GM12878 (cell line): ENCODE measurements at regions not wholly inside any gene's neighbourhood (a gene's known extent, or its start where the extent isn't known, plus 50 kb on each side); places are given as distances from the start of the nearest gene placed in this dataset.

Experiments used
- ATAC-seq: fragments of 200-7000 bp; cut with Tn5 transposase; 3 replicates; pipeline ENCODE4 v1.9.1; 2020; ENCODE audit warnings: mild to moderate bottlenecking, moderate library complexity
- BruUV-seq: library from RNA; stranded (reverse); fragments of 400-500 nt; replicated peaks from 2 replicates; lab custom pipeline; 2021; lab: Mats Ljungman, UMichigan
- CTCF ChIA-PET: fragments of 300-600 bp; sonication (Branson Sonifier 250); formaldehyde crosslinking; extraction: SDS; loops from one replicate; lab custom pipeline; 2021; ENCODE audit warnings: inconsistent platforms; lab: Yijun Ruan, JAX
- POLR2A ChIA-PET: fragments of 350-600 bp; formaldehyde crosslinking; extraction: SDS; loops from one replicate; lab custom pipeline; 2021; ENCODE audit warnings: inconsistent platforms; lab: Charles Lee
- RAD21 ChIA-PET: fragments of 300-600 bp; sonication (Branson Sonifier 250); formaldehyde crosslinking; loops from one replicate; lab custom pipeline; 2023; ENCODE audit warnings: antibody characterized with exemption; ENCODE audit not compliant: unreplicated experiment; lab: Charles Lee
- SMC1A ChIA-PET: fragments of 300-600 bp; sonication (Branson Sonifier 250); formaldehyde crosslinking; loops from one replicate; lab custom pipeline; 2023; ENCODE audit not compliant: unreplicated experiment, uncharacterized antibody; lab: Charles Lee
- DNase-seq: peaks from one replicate; pipeline ENCODE4 v3.0.0-alpha.2; 2011; ENCODE audit warnings: low read depth, low spot score
- FAIRE-seq: peaks from 3 replicates; lab custom pipeline; 2011; peaks lifted over from hg19 to GRCh38; lab: Jason Lieb, UNC
- H2AFZ ChIP-seq: 2 replicates; pipeline ENCODE4 v1.6.0; 2011; ENCODE audit warnings: low read depth, low read length, control low read depth; ENCODE audit not compliant: control insufficient read depth
- H3K27ac ChIP-seq: 2 replicates; pipeline ENCODE4 v1.5.1; 2011; ENCODE audit warnings: control low read depth; ENCODE audit not compliant: control insufficient read depth, insufficient read depth
- H3K27me3 ChIP-seq, 2 experiments: replicated peaks in 1 of 2; 2 replicates each; pipeline versions ENCODE4 v1.6.0 to v1.6.1; 2011; ENCODE audit warnings: low read length in 1 of 2; ENCODE audit not compliant: control insufficient read depth in 2 of 2, insufficient read depth in 2 of 2
- H3K36me3 ChIP-seq, 2 experiments: 2 replicates each; pipeline ENCODE4 v1.5.1; 2011; ENCODE audit warnings: low read length in 1 of 2; ENCODE audit not compliant: control insufficient read depth in 2 of 2, insufficient read depth in 2 of 2
- H3K4me1 ChIP-seq: 2 replicates; pipeline ENCODE4 v1.6.1; 2011; ENCODE audit warnings: mild to moderate bottlenecking, low read length, moderate library complexity, mixed read lengths; ENCODE audit not compliant: control insufficient read depth, insufficient read depth
- H3K4me2 ChIP-seq: 2 replicates; pipeline ENCODE4 v1.6.0; 2011; ENCODE audit warnings: control low read depth; ENCODE audit not compliant: control insufficient read depth, insufficient read depth
- H3K4me3 ChIP-seq: fragments of 200-600 bp; sonication (generic); 2 replicates; pipeline ENCODE4 v1.5.1; 2016
- H3K79me2 ChIP-seq: 2 replicates; pipeline ENCODE4 v1.6.0; 2011; ENCODE audit warnings: low read length; ENCODE audit not compliant: control insufficient read depth, insufficient read depth
- H3K9ac ChIP-seq: 2 replicates; pipeline ENCODE4 v1.8.0; 2011; ENCODE audit warnings: low read length, control low read depth, mixed read lengths; ENCODE audit not compliant: control insufficient read depth, insufficient read depth
- H3K9me3 ChIP-seq: replicated peaks from 3 replicates; pipeline ENCODE4 v1.5.1; 2011; ENCODE audit warnings: mild to moderate bottlenecking, low read length; ENCODE audit not compliant: control insufficient read depth, insufficient read depth
- H4K20me1 ChIP-seq: 2 replicates; pipeline ENCODE4 v1.6.0; 2011; ENCODE audit not compliant: control insufficient read depth, insufficient read depth
- HCFC1 ChIP-seq: fragments of 150-350 bp; IDR thresholded peaks from 2 replicates; pipeline ENCODE4 v1.6.1; 2014; ENCODE audit warnings: low read length
- NR2F1 ChIP-seq: fragments of 450-650 bp; conservative IDR thresholded peaks from 2 replicates; pipeline ENCODE4 v1.6.1; 2017; ENCODE audit warnings: mild to moderate bottlenecking
- PAX5 ChIP-seq: IDR thresholded peaks from 2 replicates; pipeline ENCODE4 v1.6.1; 2011; ENCODE audit warnings: low read depth, low read length, borderline replicate concordance
- RCOR1 ChIP-seq: conservative IDR thresholded peaks from 2 replicates; pipeline ENCODE4 v1.6.1; 2012; ENCODE audit warnings: low read depth, low read length, improper control_type of control experiment
- SMAD1 ChIP-seq: fragments of 450-650 bp; IDR thresholded peaks from 2 replicates; pipeline ENCODE4 v1.6.1; 2018; ENCODE audit warnings: mild to moderate bottlenecking, low read depth; ENCODE audit not compliant: partially characterized antibody
- SUZ12 ChIP-seq: fragments of 200-600 bp; sonication (generic); IDR thresholded peaks from one replicate; pipeline ENCODE4 v1.6.1; 2018; ENCODE audit warnings: antibody characterized with exemption, mild to moderate bottlenecking; ENCODE audit not compliant: unreplicated experiment
- ZNF207 ChIP-seq: fragments of 450-650 bp; IDR thresholded peaks from 2 replicates; pipeline ENCODE4 v1.6.1; 2014; ENCODE audit warnings: antibody characterized with exemption, mild to moderate bottlenecking, borderline replicate concordance
- ZNF217 ChIP-seq: fragments of 450-650 bp; IDR thresholded peaks from 2 replicates; pipeline ENCODE4 v1.6.1; 2017; ENCODE audit warnings: antibody characterized with exemption, mild to moderate bottlenecking
- WGBS: methylation state at CpG from one replicate; pipeline ENCODE4 v1.1.6; 2016; ENCODE audit warnings: low lambda C conversion rate; ENCODE audit not compliant: insufficient replicate concordance, insufficient coverage; ENCODE audit errors: missing lambda C conversion rate; 5-methylcytosine and 5-hydroxymethylcytosine counted together
- in situ Hi-C: fragments of 300-500 bp; cut with MboI; formaldehyde crosslinking; loops from 9 replicates; pipeline ENCODE4 v1.14.3; 2018; ENCODE audit warnings: mixed read lengths
- intact Hi-C: fragments of 100-400 bp; cut with micrococcal nuclease; formaldehyde crosslinking; loops from one replicate; pipeline ENCODE4 v1.14.2; 2022; ENCODE audit not compliant: unreplicated experiment
- TF ChIP-seq, protein P1 (sequence below): fragments of 450-650 bp; IDR thresholded peaks from 2 replicates; pipeline ENCODE4 v1.6.1; 2017; ENCODE audit warnings: mild to moderate bottlenecking, moderate library complexity
- TF ChIP-seq, protein P2 (sequence below): fragments of 450-650 bp; formaldehyde crosslinking; IDR thresholded peaks from 2 replicates; pipeline ENCODE4 v1.4.0; 2020; ENCODE audit warnings: mild to moderate bottlenecking, moderate library complexity
- TF ChIP-seq, protein P3 (sequence below): fragments of 450-650 bp; IDR thresholded peaks from 2 replicates; pipeline ENCODE4 v1.6.1; 2017; ENCODE audit warnings: low read depth, mild to moderate bottlenecking, moderate library complexity

DNA sequence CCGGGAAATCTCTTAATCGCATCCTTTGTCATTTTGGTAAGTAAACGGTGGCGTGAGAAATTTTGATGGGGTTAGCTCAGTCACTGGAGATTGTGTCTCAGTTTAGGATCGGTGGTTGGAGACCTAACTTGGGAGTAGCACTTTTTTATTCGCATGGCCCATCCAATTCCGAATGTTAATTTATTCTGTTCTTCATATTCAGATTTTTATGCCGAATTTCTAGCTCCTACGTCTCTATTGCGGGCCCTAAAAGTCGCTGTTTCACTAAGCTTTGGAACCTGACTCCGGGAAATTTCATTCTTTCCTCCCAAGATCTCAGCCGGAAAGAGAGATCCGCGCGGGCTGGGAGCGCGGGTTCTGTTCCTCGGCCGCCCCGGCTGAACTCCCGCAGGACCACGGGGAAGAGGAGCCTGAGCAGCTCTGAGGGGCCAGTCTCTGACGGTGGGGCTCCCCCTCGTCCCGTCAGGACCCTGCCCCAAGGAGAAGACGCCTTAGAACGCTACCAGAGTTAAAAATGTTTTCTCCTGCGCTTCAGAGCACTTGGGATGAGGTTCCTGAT, 279.7 kb downstream of the FAM72C start:
- SMC1A ChIA-PET: no interaction called here
- DNase-seq: no peak

More for the DNA sequence above, 279.7 kb downstream of the FAM72C start:
- peaks cover 0 to 1% of the 10 kb centered on the region in 2 experiments; a peak in 2 of 4 replicates for H3K27me3 ChIP-seq
- POLR2A ChIA-PET: no interaction called here
- 37% methylated on average over 29 of the region's 29 CpGs for WGBS
- intact Hi-C loops (no loop called here), in situ Hi-C loops (no loop called here)
- no peaks in the 10 kb centered on the region for H3K4me1 ChIP-seq
- TF ChIP-seq ZNF217 (no peak), HCFC1 (no peak), NR2F1 (no peak), SMAD1 (no peak), ZNF207 (no peak), SUZ12 (no peak), RCOR1 (no peak), PAX5 (no peak)
- TF ChIP-seq, protein P1, sequence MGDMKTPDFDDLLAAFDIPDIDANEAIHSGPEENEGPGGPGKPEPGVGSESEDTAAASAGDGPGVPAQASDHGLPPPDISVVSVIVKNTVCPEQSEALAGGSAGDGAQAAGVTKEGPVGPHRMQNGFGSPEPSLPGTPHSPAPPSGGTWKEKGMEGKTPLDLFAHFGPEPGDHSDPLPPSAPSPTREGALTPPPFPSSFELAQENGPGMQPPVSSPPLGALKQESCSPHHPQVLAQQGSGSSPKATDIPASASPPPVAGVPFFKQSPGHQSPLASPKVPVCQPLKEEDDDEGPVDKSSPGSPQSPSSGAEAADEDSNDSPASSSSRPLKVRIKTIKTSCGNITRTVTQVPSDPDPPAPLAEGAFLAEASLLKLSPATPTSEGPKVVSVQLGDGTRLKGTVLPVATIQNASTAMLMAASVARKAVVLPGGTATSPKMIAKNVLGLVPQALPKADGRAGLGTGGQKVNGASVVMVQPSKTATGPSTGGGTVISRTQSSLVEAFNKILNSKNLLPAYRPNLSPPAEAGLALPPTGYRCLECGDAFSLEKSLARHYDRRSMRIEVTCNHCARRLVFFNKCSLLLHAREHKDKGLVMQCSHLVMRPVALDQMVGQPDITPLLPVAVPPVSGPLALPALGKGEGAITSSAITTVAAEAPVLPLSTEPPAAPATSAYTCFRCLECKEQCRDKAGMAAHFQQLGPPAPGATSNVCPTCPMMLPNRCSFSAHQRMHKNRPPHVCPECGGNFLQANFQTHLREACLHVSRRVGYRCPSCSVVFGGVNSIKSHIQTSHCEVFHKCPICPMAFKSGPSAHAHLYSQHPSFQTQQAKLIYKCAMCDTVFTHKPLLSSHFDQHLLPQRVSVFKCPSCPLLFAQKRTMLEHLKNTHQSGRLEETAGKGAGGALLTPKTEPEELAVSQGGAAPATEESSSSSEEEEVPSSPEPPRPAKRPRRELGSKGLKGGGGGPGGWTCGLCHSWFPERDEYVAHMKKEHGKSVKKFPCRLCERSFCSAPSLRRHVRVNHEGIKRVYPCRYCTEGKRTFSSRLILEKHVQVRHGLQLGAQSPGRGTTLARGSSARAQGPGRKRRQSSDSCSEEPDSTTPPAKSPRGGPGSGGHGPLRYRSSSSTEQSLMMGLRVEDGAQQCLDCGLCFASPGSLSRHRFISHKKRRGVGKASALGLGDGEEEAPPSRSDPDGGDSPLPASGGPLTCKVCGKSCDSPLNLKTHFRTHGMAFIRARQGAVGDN: no peak
- TF ChIP-seq, protein P2, sequence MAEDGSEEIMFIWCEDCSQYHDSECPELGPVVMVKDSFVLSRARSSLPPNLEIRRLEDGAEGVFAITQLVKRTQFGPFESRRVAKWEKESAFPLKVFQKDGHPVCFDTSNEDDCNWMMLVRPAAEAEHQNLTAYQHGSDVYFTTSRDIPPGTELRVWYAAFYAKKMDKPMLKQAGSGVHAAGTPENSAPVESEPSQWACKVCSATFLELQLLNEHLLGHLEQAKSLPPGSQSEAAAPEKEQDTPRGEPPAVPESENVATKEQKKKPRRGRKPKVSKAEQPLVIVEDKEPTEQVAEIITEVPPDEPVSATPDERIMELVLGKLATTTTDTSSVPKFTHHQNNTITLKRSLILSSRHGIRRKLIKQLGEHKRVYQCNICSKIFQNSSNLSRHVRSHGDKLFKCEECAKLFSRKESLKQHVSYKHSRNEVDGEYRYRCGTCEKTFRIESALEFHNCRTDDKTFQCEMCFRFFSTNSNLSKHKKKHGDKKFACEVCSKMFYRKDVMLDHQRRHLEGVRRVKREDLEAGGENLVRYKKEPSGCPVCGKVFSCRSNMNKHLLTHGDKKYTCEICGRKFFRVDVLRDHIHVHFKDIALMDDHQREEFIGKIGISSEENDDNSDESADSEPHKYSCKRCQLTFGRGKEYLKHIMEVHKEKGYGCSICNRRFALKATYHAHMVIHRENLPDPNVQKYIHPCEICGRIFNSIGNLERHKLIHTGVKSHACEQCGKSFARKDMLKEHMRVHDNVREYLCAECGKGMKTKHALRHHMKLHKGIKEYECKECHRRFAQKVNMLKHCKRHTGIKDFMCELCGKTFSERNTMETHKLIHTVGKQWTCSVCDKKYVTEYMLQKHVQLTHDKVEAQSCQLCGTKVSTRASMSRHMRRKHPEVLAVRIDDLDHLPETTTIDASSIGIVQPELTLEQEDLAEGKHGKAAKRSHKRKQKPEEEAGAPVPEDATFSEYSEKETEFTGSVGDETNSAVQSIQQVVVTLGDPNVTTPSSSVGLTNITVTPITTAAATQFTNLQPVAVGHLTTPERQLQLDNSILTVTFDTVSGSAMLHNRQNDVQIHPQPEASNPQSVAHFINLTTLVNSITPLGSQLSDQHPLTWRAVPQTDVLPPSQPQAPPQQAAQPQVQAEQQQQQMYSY (CRISPR knock-in tag): no peak
- TF ChIP-seq, protein P3, sequence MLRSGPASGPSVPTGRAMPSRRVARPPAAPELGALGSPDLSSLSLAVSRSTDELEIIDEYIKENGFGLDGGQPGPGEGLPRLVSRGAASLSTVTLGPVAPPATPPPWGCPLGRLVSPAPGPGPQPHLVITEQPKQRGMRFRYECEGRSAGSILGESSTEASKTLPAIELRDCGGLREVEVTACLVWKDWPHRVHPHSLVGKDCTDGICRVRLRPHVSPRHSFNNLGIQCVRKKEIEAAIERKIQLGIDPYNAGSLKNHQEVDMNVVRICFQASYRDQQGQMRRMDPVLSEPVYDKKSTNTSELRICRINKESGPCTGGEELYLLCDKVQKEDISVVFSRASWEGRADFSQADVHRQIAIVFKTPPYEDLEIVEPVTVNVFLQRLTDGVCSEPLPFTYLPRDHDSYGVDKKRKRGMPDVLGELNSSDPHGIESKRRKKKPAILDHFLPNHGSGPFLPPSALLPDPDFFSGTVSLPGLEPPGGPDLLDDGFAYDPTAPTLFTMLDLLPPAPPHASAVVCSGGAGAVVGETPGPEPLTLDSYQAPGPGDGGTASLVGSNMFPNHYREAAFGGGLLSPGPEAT: no peak
- H3K79me2 ChIP-seq: no peaks in the 10 kb centered on the region
- H4K20me1 ChIP-seq: no peaks in the 10 kb centered on the region
- RAD21 ChIA-PET: no interaction called here
- H2AFZ ChIP-seq: no peak overlapping the region
- no peak for FAIRE-seq
- H3K27ac ChIP-seq: no peak overlapping the region
- no peaks in the 10 kb centered on the region for H3K9me3 ChIP-seq
- BruUV-seq: no TSS peak
- H3K9ac ChIP-seq: no peak overlapping the region
- CTCF ChIA-PET: no interaction called here
- no peak overlapping the region for H3K4me2 ChIP-seq
- no peak for ATAC-seq
- no peaks in the 10 kb centered on the region for H3K36me3 ChIP-seq
- no peak overlapping the region for H3K4me3 ChIP-seq
